Activated naive CD8-positive, alpha-beta T cell treated with anti-CD3 and anti-CD28 coated beads, Interleukin-2, amount 10 ng/mL, durations not matched to agents 7 days and 5 days (primary cell): ENCODE measurements at regions not wholly inside any gene's neighbourhood (a gene's known extent, or its start where the extent isn't known, plus 50 kb on each side); places are given as distances from the start of the nearest gene placed in this dataset.
"Not testable (repeated sequence)": the region's sequence is repeated elsewhere in the genome, so short reads cannot be mapped to it uniquely, and the experiment has no call there.

ENCODE experiments used
- ATAC-seq: fragments of 150-1000 bp; cut with Tn5 transposase; one replicate; pipeline ENCODE4 v1.10.0; 2021; ENCODE audit warnings: low read depth, moderate library complexity
- POLR2A ChIA-PET: fragments of 350-600 bp; sonication (Branson Sonifier 250); formaldehyde crosslinking; loops from one replicate; lab custom pipeline; 2021; ENCODE audit warnings: antibody characterized with exemption; lab: Charles Lee
- DNase-seq: peaks from one replicate; pipeline ENCODE4 v3.0.0; 2021
- H3K27ac Mint-ChIP-seq: one replicate; pipeline ENCODE4 v1.8.0; 2022; ENCODE audit warnings: mild to moderate bottlenecking, mixed read lengths
- H3K27me3 Mint-ChIP-seq: one replicate; pipeline ENCODE4 v1.8.0; 2022; ENCODE audit warnings: mild to moderate bottlenecking, moderate library complexity, mixed read lengths
- H3K36me3 Mint-ChIP-seq: one replicate; pipeline ENCODE4 v1.8.0; 2021; ENCODE audit warnings: mild to moderate bottlenecking, mixed read lengths
- H3K4me1 Mint-ChIP-seq: one replicate; pipeline ENCODE4 v1.8.0; 2021; ENCODE audit warnings: mixed read lengths
- H3K4me3 Mint-ChIP-seq: one replicate; pipeline ENCODE4 v1.8.0; 2022; ENCODE audit warnings: mild to moderate bottlenecking, moderate library complexity, mixed read lengths
- H3K9me3 Mint-ChIP-seq: one replicate; pipeline ENCODE4 v1.8.0; 2021; ENCODE audit warnings: mixed read lengths

- DNase-seq (no peak), ATAC-seq (no peak)
- Mint-ChIP-seq H3K9me3 (no peaks in the 10 kb centered on the region), H3K27ac (no peak overlapping the region), H3K4me1 (no peaks in the 10 kb centered on the region), H3K36me3 (no peaks in the 10 kb centered on the region), H3K27me3 (peaks cover 9% of the 10 kb centered on the region), H3K4me3 (no peak overlapping the region)
- POLR2A ChIA-PET: no interaction called here
Observed at GRCh38 chr1:29417971-29418370, 181.6 kb downstream of the PTPRU start.

- Mint-ChIP-seq H3K4me3 (no peak overlapping the region), H3K27ac (no peak overlapping the region), H3K27me3 (peaks cover 5% of the 10 kb centered on the region), H3K36me3 (no peaks in the 10 kb centered on the region), H3K4me1 (no peaks in the 10 kb centered on the region), H3K9me3 (no peaks in the 10 kb centered on the region)
- POLR2A ChIA-PET: no interaction called here
- ATAC-seq (no peak), DNase-seq (no peak)
Observed at GRCh38 chr1:29417147-29417858, 181.0 kb downstream of the PTPRU start.

GRCh38 chr1:29416267-29417146 lies 180.2 kb downstream of the PTPRU start:
- Mint-ChIP-seq H3K27me3 (peaks cover 3% of the 10 kb centered on the region), H3K27ac (no peak overlapping the region), H3K36me3 (no peaks in the 10 kb centered on the region), H3K4me3 (no peak overlapping the region), H3K4me1 (no peaks in the 10 kb centered on the region), H3K9me3 (no peaks in the 10 kb centered on the region)
- POLR2A ChIA-PET: no interaction called here
- no peak for DNase-seq
- no peak for ATAC-seq

GRCh38 chr1:29415861-29416260 lies 179.5 kb downstream of the PTPRU start:
- DNase-seq (no peak), ATAC-seq (no peak)
- Mint-ChIP-seq H3K27me3 (peaks cover 2% of the 10 kb centered on the region), H3K9me3 (no peaks in the 10 kb centered on the region), H3K36me3 (no peaks in the 10 kb centered on the region), H3K4me3 (no peak overlapping the region), H3K27ac (no peak overlapping the region), H3K4me1 (no peaks in the 10 kb centered on the region)
- POLR2A ChIA-PET: no interaction called here

GRCh38 chr1:29415156-29415830 lies 179.0 kb downstream of the PTPRU start:
- Mint-ChIP-seq H3K27me3 (peaks cover 2% of the 10 kb centered on the region), H3K27ac (no peak overlapping the region), H3K4me1 (no peaks in the 10 kb centered on the region), H3K4me3 (no peak overlapping the region), H3K9me3 (no peaks in the 10 kb centered on the region), H3K36me3 (no peaks in the 10 kb centered on the region)
- no peak for DNase-seq
- POLR2A ChIA-PET: no interaction called here
- ATAC-seq: no peak

GRCh38 chr1:29414086-29414485 lies 177.8 kb downstream of the PTPRU start:
- Mint-ChIP-seq H3K4me3 (no peak overlapping the region), H3K9me3 (no peaks in the 10 kb centered on the region), H3K27me3 (peaks cover 2% of the 10 kb centered on the region), H3K36me3 (no peaks in the 10 kb centered on the region), H3K4me1 (no peaks in the 10 kb centered on the region), H3K27ac (no peak overlapping the region)
- POLR2A ChIA-PET: no interaction called here
- ATAC-seq: no peak
- DNase-seq: no peak

GRCh38 chr1:29413661-29414060 lies 177.3 kb downstream of the PTPRU start:
- DNase-seq (no peak), ATAC-seq (no peak)
- Mint-ChIP-seq H3K27ac (no peak overlapping the region), H3K36me3 (no peaks in the 10 kb centered on the region), H3K27me3 (peaks cover 2% of the 10 kb centered on the region), H3K4me1 (no peaks in the 10 kb centered on the region), H3K9me3 (no peaks in the 10 kb centered on the region), H3K4me3 (no peak overlapping the region)
- POLR2A ChIA-PET: no interaction called here

- no peak for ATAC-seq
- DNase-seq: no peak
- POLR2A ChIA-PET: no interaction called here
- Mint-ChIP-seq H3K4me1 (no peaks in the 10 kb centered on the region), H3K27ac (no peak overlapping the region), H3K27me3 (peaks cover 2% of the 10 kb centered on the region), H3K9me3 (no peaks in the 10 kb centered on the region), H3K4me3 (no peak overlapping the region), H3K36me3 (no peaks in the 10 kb centered on the region)
Observed at GRCh38 chr1:29412591-29412990, 176.3 kb downstream of the PTPRU start.

GRCh38 chr1:29410476-29410875 lies 174.2 kb downstream of the PTPRU start:
- H3K9me3 Mint-ChIP-seq: no peaks in the 10 kb centered on the region
- POLR2A ChIA-PET: no interaction called here
- no peaks in the 10 kb centered on the region for H3K4me1 Mint-ChIP-seq
- no peak for DNase-seq
- no peak overlapping the region for H3K4me3 Mint-ChIP-seq
- H3K27me3 Mint-ChIP-seq: peaks cover 2% of the 10 kb centered on the region
- H3K27ac Mint-ChIP-seq: no peak overlapping the region
- ATAC-seq: no peak
- no peaks in the 10 kb centered on the region for H3K36me3 Mint-ChIP-seq

GRCh38 chr1:29409616-29410015 lies 173.3 kb downstream of the PTPRU start:
- no peaks in the 10 kb centered on the region for H3K36me3 Mint-ChIP-seq

GRCh38 chr1:29408831-29409605 lies 172.7 kb downstream of the PTPRU start:
- no peaks in the 10 kb centered on the region for H3K36me3 Mint-ChIP-seq
- H3K4me3 Mint-ChIP-seq: no peak overlapping the region
- H3K4me1 Mint-ChIP-seq: no peaks in the 10 kb centered on the region
- POLR2A ChIA-PET: no interaction called here
- peaks cover 2% of the 10 kb centered on the region for H3K27me3 Mint-ChIP-seq
- H3K27ac Mint-ChIP-seq: no peak overlapping the region
- DNase-seq (no peak), ATAC-seq (no peak)
- H3K9me3 Mint-ChIP-seq: no peaks in the 10 kb centered on the region

More at GRCh38 chr1:29409616-29410015, 173.3 kb downstream of the PTPRU start:
- Mint-ChIP-seq H3K9me3 (no peaks in the 10 kb centered on the region), H3K27me3 (peaks cover 2% of the 10 kb centered on the region), H3K4me1 (no peaks in the 10 kb centered on the region), H3K4me3 (no peak overlapping the region), H3K27ac (no peak overlapping the region)
- no peak for DNase-seq
- POLR2A ChIA-PET: no interaction called here
- ATAC-seq: no peak

- DNase-seq (no peak), ATAC-seq (no peak)
- H3K4me3 Mint-ChIP-seq: no peak overlapping the region
- H3K4me1 Mint-ChIP-seq: no peaks in the 10 kb centered on the region
- peaks cover 8% of the 10 kb centered on the region for H3K27me3 Mint-ChIP-seq
- no peaks in the 10 kb centered on the region for H3K9me3 Mint-ChIP-seq
- POLR2A ChIA-PET: no interaction called here
- no peaks in the 10 kb centered on the region for H3K36me3 Mint-ChIP-seq
- no peak overlapping the region for H3K27ac Mint-ChIP-seq
Observed at GRCh38 chr1:29406814-29407213, 170.5 kb downstream of the PTPRU start.

- H3K27me3 Mint-ChIP-seq, POLR2A ChIA-PET, H3K4me1 Mint-ChIP-seq, ATAC-seq, H3K36me3 Mint-ChIP-seq, H3K4me3 Mint-ChIP-seq, H3K9me3 Mint-ChIP-seq, DNase-seq, H3K27ac Mint-ChIP-seq: not testable (repeated sequence)
Observed at GRCh38 chr1:29400203-29400602, 163.9 kb downstream of the PTPRU start.
